GM23248 (cell line): ENCODE measurements at regions not wholly inside any gene's neighbourhood (a gene's known extent, or its start where the extent isn't known, plus 50 kb on each side); places are given as distances from the start of the nearest gene placed in this dataset.

ENCODE experiments used
- EZH2 ChIP-seq: fragments of 200-600 bp; sonication (generic); IDR thresholded peaks from 2 replicates; pipeline ENCODE4 v1.6.1; 2018; ENCODE audit warnings: antibody characterized with exemption, mild to moderate bottlenecking; ENCODE audit not compliant: insufficient read depth, poor library complexity, severe bottlenecking
- EZH2phosphoT487 ChIP-seq: fragments of 200-600 bp; sonication (generic); IDR thresholded peaks from 2 replicates; pipeline ENCODE4 v1.6.1; 2018; ENCODE audit warnings: antibody characterized with exemption, moderate library complexity, mild to moderate bottlenecking, low read depth; ENCODE audit not compliant: insufficient read depth

GRCh38 chr21:14693997-14694396 lies 147.9 kb upstream of the SAMSN1 start:
- TF ChIP-seq EZH2, result no peak
- TF ChIP-seq EZH2phosphoT487, result no peak
